RWPE2 (cell line): ENCODE measurements at regions not wholly inside any gene's neighbourhood (a gene's known extent, or its start where the extent isn't known, plus 50 kb on each side); places are given as distances from the start of the nearest gene placed in this dataset.
"Not testable (repeated sequence)": the region's sequence is repeated elsewhere in the genome, so short reads cannot be mapped to it uniquely, and the experiment has no call there.

Source experiments
- ATAC-seq: fragments of 200-7000 bp; cut with Tn5 transposase; 3 replicates; pipeline ENCODE4 v1.9.1; 2021; ENCODE audit warnings: low read depth
- DNase-seq: peaks from one replicate; pipeline ENCODE4 v3.0.0-alpha.2; 2020; ENCODE audit warnings: low spot score
- H3K27ac ChIP-seq: fragments of 450-650 bp; 2 replicates; pipeline ENCODE4 v1.5.1; 2017; ENCODE audit warnings: mild to moderate bottlenecking; ENCODE audit not compliant: poor library complexity, severe bottlenecking
- H3K27me3 ChIP-seq: fragments of 250-450 bp; sonication (Bioruptor Pico); 2 replicates; pipeline ENCODE4 v1.5.1; 2021; ENCODE audit warnings: mild to moderate bottlenecking, moderate library complexity; ENCODE audit not compliant: insufficient read depth, poor library complexity, severe bottlenecking
- H3K36me3 ChIP-seq: fragments of 250-450 bp; sonication (Bioruptor Pico); 2 replicates; pipeline ENCODE4 v1.5.1; 2020; ENCODE audit warnings: low read depth, mild to moderate bottlenecking, moderate library complexity
- H3K4me1 ChIP-seq: fragments of 250-450 bp; sonication (Bioruptor Pico); 2 replicates; pipeline ENCODE4 v1.5.1; 2021; ENCODE audit warnings: mild to moderate bottlenecking, moderate library complexity; ENCODE audit not compliant: insufficient read depth, poor library complexity, severe bottlenecking
- H3K4me3 ChIP-seq: fragments of 250-450 bp; sonication (Bioruptor Pico); 2 replicates; pipeline ENCODE4 v1.5.1; 2021; ENCODE audit warnings: mild to moderate bottlenecking, moderate library complexity; ENCODE audit not compliant: severe bottlenecking
- H3K9me3 ChIP-seq: fragments of 250-450 bp; sonication (Bioruptor Pico); 2 replicates; pipeline ENCODE4 v1.5.1; 2021; ENCODE audit warnings: mild to moderate bottlenecking, moderate library complexity; ENCODE audit not compliant: severe bottlenecking
- TF ChIP-seq, protein P1 (sequence below): fragments of 450-650 bp; IDR thresholded peaks from one replicate; pipeline ENCODE4 v1.5.1; 2017; ENCODE audit warnings: mild to moderate bottlenecking, moderate library complexity; ENCODE audit not compliant: poor library complexity, severe bottlenecking

- Histone ChIP-seq H3K4me1 (no peaks in the 10 kb centered on the region), H3K27ac (no peak overlapping the region), H3K27me3 (no peaks in the 10 kb centered on the region), H3K36me3 (no peaks in the 10 kb centered on the region), H3K9me3 (no peaks in the 10 kb centered on the region), H3K4me3 (no peak overlapping the region)
- ATAC-seq (no peak), DNase-seq (no peak)
- TF ChIP-seq, protein P1, sequence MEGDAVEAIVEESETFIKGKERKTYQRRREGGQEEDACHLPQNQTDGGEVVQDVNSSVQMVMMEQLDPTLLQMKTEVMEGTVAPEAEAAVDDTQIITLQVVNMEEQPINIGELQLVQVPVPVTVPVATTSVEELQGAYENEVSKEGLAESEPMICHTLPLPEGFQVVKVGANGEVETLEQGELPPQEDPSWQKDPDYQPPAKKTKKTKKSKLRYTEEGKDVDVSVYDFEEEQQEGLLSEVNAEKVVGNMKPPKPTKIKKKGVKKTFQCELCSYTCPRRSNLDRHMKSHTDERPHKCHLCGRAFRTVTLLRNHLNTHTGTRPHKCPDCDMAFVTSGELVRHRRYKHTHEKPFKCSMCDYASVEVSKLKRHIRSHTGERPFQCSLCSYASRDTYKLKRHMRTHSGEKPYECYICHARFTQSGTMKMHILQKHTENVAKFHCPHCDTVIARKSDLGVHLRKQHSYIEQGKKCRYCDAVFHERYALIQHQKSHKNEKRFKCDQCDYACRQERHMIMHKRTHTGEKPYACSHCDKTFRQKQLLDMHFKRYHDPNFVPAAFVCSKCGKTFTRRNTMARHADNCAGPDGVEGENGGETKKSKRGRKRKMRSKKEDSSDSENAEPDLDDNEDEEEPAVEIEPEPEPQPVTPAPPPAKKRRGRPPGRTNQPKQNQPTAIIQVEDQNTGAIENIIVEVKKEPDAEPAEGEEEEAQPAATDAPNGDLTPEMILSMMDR = no peak
Measured at GRCh38 chr12:46903058-46903457, 77.3 kb upstream of the SLC38A4 start.

DNA sequence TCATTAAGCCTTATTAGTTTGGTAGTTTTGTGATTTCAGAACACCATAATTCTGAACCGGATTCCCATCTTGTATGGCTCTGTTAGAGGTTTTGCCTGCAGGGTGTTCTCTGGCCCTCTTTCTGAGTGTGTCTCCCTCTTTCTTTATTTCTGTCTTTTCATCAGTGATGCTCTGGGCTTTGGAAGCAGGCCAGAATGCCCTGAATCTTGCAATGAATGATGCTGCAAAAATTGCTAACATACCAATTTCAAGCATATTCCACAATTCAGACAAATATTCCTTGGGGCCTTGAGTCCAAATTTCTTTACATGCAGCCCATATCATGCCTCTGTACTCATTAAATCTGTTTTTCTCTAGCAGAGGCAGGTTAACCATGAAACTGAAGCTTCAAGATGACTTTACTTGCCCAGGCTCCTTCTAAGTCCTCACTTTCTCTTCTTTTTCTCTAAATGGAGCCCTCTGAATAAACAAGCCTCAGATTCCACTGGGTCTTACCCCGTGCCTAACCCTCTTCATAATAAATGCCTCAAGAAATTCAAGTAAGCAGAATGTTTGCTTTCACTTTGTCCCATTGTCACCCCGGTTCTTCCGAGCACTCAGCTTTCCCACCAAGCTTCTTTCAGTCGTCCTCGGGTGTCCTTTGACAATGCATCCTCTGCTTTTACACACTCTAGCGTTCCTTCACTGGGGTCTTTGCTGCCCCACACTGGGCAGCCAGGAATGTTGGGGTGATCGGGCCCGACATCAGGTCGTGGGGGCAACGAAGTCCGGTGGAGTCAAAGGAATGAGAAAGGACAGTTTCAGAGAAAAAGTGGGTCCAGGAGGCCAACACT, 78.8 kb upstream of the SLC38A4 start:
- no peaks in the 10 kb centered on the region for H3K27me3 ChIP-seq
- H3K27ac ChIP-seq = no peak overlapping the region
- no peak overlapping the region for H3K4me3 ChIP-seq
- no peaks in the 10 kb centered on the region for H3K36me3 ChIP-seq
- TF ChIP-seq, protein P1 = no peak
- DNase-seq = no peak
- H3K9me3 ChIP-seq = peaks cover under 1% of the 10 kb centered on the region
- ATAC-seq = no peak
- H3K4me1 ChIP-seq = peaks cover 15% of the 10 kb centered on the region

- not testable (repeated sequence) for DNase-seq, H3K4me3 ChIP-seq, H3K27me3 ChIP-seq, ATAC-seq, H3K9me3 ChIP-seq, H3K27ac ChIP-seq, H3K36me3 ChIP-seq
- peaks cover 17% of the 10 kb centered on the region for H3K4me1 ChIP-seq
Measured at GRCh38 chr12:46905239-46905627, 79.4 kb upstream of the SLC38A4 start.

DNA sequence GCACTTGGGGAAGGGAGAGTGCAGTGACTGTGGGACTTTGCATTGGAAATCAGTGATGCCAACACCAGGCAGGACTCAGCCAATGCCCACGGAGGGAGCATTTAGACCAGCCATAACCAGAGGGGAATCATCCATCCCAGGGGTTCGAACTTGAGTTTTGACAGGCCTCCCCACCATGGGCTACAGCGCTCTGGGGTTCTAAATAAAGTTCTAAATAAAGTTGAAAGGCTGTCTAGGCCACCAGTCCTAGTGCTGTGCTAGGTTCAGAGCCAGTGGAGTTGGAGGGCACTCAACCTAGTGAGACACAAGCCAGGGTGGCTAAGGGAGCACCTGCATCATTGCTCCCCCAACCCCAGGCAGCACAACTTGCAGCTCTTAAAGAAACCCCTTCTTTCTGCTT, 82.0 kb upstream of the SLC38A4 start:
- DNase-seq = no peak
- H3K9me3 ChIP-seq = peaks cover 13% of the 10 kb centered on the region
- H3K4me1 ChIP-seq = peaks cover 17% of the 10 kb centered on the region
- H3K27me3 ChIP-seq = no peaks in the 10 kb centered on the region
- no peak for ATAC-seq
- peak overlapping the region; percentile 74 for H3K27ac ChIP-seq
- H3K4me3 ChIP-seq = no peak overlapping the region
- TF ChIP-seq, protein P1 = no peak
- no peaks in the 10 kb centered on the region for H3K36me3 ChIP-seq

DNA sequence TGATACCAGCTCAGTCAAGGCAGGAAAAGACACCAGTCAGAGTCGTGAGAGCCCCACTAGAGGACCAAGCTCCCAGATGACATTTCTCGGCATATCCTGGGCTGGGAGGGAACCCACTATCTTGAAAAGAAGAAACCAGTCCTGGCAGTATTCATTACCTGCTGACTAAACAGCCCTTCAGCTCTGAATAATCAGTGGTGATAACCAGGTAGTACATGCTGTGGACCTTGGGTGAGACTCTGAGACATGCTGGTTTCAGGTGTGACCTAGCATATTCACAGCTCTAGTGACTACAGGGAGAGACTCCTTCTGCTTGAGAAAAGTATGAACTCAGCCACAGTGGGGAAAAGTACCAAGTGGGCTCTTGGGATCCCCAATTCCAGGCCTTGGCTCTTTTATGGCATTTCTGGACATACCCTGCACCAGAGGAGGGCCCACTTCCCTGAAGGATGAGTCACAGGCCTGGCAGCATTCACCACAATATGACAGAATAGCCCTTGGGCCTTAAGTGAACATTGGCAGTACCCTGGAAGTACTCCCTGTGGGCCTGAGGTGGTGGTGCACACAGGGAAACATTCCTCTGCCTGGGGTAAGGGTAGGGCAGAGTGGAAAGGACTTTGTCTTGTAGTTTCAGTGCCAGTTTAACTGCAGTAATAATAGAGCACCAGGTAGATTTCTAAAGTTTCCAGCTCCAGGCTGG, 82.6 kb upstream of the SLC38A4 start:
- ATAC-seq = peak; percentile 82

More for the DNA sequence above, 82.6 kb upstream of the SLC38A4 start:
- peaks cover 13% of the 10 kb centered on the region for H3K9me3 ChIP-seq
- H3K27me3 ChIP-seq = no peaks in the 10 kb centered on the region
- no peaks in the 10 kb centered on the region for H3K36me3 ChIP-seq
- no peak for DNase-seq
- TF ChIP-seq, protein P1 = no peak
- peaks cover 17% of the 10 kb centered on the region for H3K4me1 ChIP-seq
- H3K4me3 ChIP-seq = no peak overlapping the region
- peak overlapping the region; percentile 74 for H3K27ac ChIP-seq
